Breast epithelium (tissue), 4 donors: ENCODE measurements at regions not wholly inside any gene's neighbourhood (a gene's known extent, or its start where the extent isn't known, plus 50 kb on each side); places are given as distances from the start of the nearest gene placed in this dataset.
A peak's percentile ranks its signal among the peaks of the same experiment; 100 is the strongest.

Experiments used
- DNase-seq, 2 donors: peaks; one replicate each; pipeline ENCODE4 v3.0.0-alpha.2; 2019; ENCODE audit warnings: low spot score in 2 of 2
- H3K27ac ChIP-seq, 2 donors: fragments of 200-600 bp; sonication (generic) in 1 of 2; one replicate each; pipeline ENCODE4 v1.5.1; 2016 to 2019; ENCODE audit warnings: mild to moderate bottlenecking in 1 of 2
- H3K27me3 ChIP-seq, 2 donors: fragments of 200-600 bp; sonication (generic) in 1 of 2; one replicate each; pipeline versions ENCODE4 v1.5.1 to v1.6.0; 2017 to 2019; ENCODE audit warnings: control low read depth in 1 of 2, mild to moderate bottlenecking in 1 of 2
- H3K36me3 ChIP-seq: fragments of 200-600 bp; one replicate; pipeline ENCODE4 v1.5.1; 2019
- H3K4me1 ChIP-seq, 2 donors: fragments of 200-600 bp; sonication (generic); one replicate each; pipeline ENCODE4 v1.5.1; 2016 to 2019; ENCODE audit warnings: control low read depth in 1 of 2
- H3K4me3 ChIP-seq, 3 donors: fragments of 200-600 bp; sonication (generic); 1 replicate in 2 of 3; 2 replicates in 1 of 3; pipeline ENCODE4 v1.5.1; 2016 to 2019; ENCODE audit warnings: mild to moderate bottlenecking in 3 of 3, moderate library complexity in 2 of 3
- H3K9me3 ChIP-seq, 2 donors: fragments of 200-600 bp; sonication (generic) in 1 of 2; one replicate each; pipeline ENCODE4 v1.5.1; 2016 to 2019; ENCODE audit warnings: control low read depth in 1 of 2
- POLR2A ChIP-seq: fragments of 450-650 bp; IDR thresholded peaks from one replicate; pipeline ENCODE4 v1.6.1; 2016; ENCODE audit warnings: antibody characterized with exemption, mild to moderate bottlenecking, moderate library complexity
- POLR2AphosphoS5 ChIP-seq, 3 donors: sonication (generic); formaldehyde crosslinking; IDR thresholded peaks; one replicate each; pipeline ENCODE4 v1.6.1; 2017; ENCODE audit warnings: antibody characterized with exemption in 3 of 3
- intact Hi-C: fragments of 100-400 bp; cut with DNase I; formaldehyde crosslinking; loops from one replicate; pipeline ENCODE4 v1.15.1; 2023; ENCODE audit warnings: low total_unique reads
- TF ChIP-seq, protein P1 (sequence below), 3 donors: fragments of 450-650 bp; IDR thresholded peaks; one replicate each; pipeline ENCODE4 v1.5.1; 2016 to 2017; ENCODE audit warnings: antibody characterized with exemption in 3 of 3, mild to moderate bottlenecking in 3 of 3, moderate library complexity in 3 of 3

DNA sequence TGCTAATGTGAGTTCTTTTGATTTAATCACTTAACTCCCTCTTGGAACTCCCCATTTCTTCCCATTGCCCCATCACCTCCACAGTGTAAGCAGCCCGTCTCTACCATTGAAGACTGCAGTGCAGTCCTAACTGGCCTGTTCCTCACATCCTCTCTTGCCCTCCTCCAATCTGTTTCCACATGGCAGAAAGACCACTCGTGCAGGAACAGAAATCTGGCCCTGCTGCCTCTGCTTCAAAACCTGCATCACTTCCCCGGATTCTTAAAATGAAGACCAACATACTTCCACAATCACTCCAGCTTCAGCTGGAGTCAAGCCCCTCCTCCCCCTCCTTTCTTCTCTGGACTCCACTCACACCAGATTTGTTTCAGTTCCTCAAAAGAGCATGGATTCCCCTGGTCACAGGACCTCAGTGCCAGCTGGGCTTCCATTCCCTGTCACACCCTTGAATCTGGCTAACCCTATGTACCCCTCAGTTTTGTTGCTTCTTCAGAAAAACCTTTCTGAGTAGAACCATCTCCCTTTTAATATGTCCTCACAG is 802.3 kb downstream of the MAFB start:
- Histone ChIP-seq H3K27ac (peak overlapping the region in 1 of 2 donors; percentile 61), H3K4me1 (no peaks in the 10 kb centered on the region), H3K9me3 (no peaks in the 10 kb centered on the region), H3K4me3 (no peak overlapping the region), H3K27me3 (no peaks in the 10 kb centered on the region), H3K36me3 (no peaks in the 10 kb centered on the region)
- DNase-seq, result no peak
- intact Hi-C loops, result no loop called here
- TF ChIP-seq, protein P1, sequence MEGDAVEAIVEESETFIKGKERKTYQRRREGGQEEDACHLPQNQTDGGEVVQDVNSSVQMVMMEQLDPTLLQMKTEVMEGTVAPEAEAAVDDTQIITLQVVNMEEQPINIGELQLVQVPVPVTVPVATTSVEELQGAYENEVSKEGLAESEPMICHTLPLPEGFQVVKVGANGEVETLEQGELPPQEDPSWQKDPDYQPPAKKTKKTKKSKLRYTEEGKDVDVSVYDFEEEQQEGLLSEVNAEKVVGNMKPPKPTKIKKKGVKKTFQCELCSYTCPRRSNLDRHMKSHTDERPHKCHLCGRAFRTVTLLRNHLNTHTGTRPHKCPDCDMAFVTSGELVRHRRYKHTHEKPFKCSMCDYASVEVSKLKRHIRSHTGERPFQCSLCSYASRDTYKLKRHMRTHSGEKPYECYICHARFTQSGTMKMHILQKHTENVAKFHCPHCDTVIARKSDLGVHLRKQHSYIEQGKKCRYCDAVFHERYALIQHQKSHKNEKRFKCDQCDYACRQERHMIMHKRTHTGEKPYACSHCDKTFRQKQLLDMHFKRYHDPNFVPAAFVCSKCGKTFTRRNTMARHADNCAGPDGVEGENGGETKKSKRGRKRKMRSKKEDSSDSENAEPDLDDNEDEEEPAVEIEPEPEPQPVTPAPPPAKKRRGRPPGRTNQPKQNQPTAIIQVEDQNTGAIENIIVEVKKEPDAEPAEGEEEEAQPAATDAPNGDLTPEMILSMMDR (IDR thresholded peaks at IDR 0.05), result no peak
- TF ChIP-seq POLR2A (no peak), POLR2AphosphoS5 (IDR thresholded peaks at IDR 0.05) (no peak)

DNA sequence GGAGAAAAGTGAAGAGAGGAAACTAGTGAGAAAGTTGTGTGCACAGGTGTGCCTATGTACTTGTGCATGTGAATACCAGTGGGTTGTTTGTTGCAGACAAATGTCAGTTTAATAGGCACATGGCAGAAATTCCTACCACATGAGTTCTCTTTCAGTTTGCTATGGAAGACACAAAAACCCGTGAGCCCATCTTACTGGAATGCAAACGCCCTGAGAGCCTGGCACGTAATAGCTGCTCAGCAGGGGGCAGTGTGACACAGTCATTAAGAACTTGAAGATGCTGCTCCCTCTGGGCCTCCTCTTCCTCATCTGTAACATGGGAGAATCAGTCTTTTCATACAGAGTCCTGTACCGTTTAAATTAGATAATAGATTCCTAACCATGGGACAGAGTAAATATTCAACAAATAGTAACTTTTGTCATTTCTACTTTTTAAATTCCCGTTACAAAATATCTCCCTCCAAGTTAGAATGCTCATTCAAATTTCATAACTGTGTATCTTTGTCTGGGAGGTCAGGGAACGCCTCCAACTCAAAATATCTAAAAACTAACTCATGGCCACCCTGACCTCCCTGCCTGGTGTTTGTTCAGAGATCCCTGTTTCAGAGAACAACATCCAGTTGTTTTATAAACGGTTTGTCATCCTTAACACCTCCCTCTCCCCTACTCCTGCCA is 802.9 kb downstream of the MAFB start:
- H3K4me1 ChIP-seq, result no peaks in the 10 kb centered on the region
- DNase-seq, result peak in 1 of 2 donors; percentile 55
- intact Hi-C loops, result no loop called here
- peak overlapping the region in 1 of 2 donors; percentile 61 for H3K27ac ChIP-seq
- no peak for TF ChIP-seq POLR2AphosphoS5 (IDR thresholded peaks at IDR 0.05)
- TF ChIP-seq POLR2A, result no peak
- TF ChIP-seq, protein P1 (IDR thresholded peaks at IDR 0.05), result peak; percentile 11 to 47 (median 44)
- H3K4me3 ChIP-seq, result no peak overlapping the region
- no peaks in the 10 kb centered on the region for H3K9me3 ChIP-seq
- no peaks in the 10 kb centered on the region for H3K36me3 ChIP-seq
- H3K27me3 ChIP-seq, result no peaks in the 10 kb centered on the region

DNA sequence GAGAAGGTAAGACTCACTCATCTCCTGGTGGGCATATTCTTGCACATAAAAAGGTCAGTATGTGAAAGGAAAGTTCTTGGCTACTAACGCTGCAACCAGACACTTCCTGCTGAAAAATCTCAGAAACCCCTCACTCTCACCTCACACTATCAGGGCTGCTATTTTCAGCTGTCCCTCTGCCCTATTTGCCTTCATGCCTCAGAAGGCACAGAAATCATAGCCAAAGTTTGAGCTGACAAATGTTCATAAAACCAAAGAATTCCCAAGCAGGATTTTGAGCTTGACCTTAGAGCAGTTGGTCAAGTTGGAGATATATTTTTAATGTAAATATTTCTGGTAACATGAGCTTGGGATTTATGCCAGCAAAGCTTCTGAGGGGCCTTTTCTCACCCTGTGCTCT is 806.2 kb downstream of the MAFB start:
- no peak overlapping the region for H3K4me3 ChIP-seq
- intact Hi-C loops, result no loop called here
- TF ChIP-seq POLR2AphosphoS5 (IDR thresholded peaks at IDR 0.05), result no peak
- no peaks in the 10 kb centered on the region for H3K9me3 ChIP-seq
- no peaks in the 10 kb centered on the region for H3K4me1 ChIP-seq
- no peak overlapping the region for H3K27ac ChIP-seq
- DNase-seq, result no peak
- no peaks in the 10 kb centered on the region for H3K27me3 ChIP-seq
- no peaks in the 10 kb centered on the region for H3K36me3 ChIP-seq

DNA sequence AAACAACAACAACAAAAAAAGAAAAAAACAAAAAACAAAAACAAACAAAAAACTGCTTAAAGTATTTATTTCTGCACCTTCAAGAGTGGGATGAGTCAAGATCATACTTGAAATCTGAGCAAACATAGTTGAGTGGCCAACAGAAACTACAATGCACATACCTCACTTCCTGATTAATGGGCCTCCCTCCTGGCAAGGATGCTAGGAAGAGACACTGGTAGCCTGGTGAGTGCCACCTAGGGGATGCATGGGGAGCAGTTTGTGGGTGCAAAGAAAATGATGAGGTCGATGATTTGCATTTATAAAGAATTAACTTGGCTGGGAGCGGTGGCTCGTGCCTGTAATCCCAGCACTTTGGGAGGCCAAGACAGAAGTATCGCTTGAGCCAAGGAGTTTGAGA is 808.1 kb downstream of the MAFB start:
- no peaks in the 10 kb centered on the region for H3K27me3 ChIP-seq
- H3K9me3 ChIP-seq, result no peaks in the 10 kb centered on the region
- H3K36me3 ChIP-seq, result no peaks in the 10 kb centered on the region
- H3K27ac ChIP-seq, result no peak overlapping the region
- TF ChIP-seq POLR2AphosphoS5 (IDR thresholded peaks at IDR 0.05) (no peak), POLR2A (no peak)
- TF ChIP-seq, protein P1 (IDR thresholded peaks at IDR 0.05), result no peak
- no peaks in the 10 kb centered on the region for H3K4me1 ChIP-seq
- H3K4me3 ChIP-seq, result no peak overlapping the region
- no peak for DNase-seq
- intact Hi-C loops, result no loop called here

DNA sequence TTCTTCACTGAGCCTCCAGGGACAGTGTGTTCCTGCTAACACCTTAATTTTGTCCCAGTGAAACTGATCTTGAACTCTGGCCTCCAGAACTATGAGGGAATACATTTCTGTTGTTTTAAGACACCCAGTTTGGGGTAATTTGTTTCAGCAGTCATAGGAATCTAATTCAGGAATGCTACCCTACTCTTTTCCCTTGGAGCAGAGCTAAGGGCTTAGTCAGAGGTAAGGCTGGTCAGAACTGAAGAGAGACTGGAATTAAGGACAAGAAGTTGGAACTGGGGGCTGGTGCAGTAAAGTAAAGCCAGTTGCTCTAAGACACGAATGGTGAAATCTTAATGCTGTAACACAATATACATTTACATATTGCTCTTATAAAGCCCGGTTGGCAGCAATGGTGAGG is 809.7 kb downstream of the MAFB start:
- Histone ChIP-seq H3K4me3 (no peak overlapping the region), H3K36me3 (no peaks in the 10 kb centered on the region), H3K27me3 (no peaks in the 10 kb centered on the region), H3K4me1 (no peaks in the 10 kb centered on the region), H3K27ac (no peak overlapping the region), H3K9me3 (no peaks in the 10 kb centered on the region)
- no peak for DNase-seq
- TF ChIP-seq POLR2AphosphoS5 (IDR thresholded peaks at IDR 0.05) (no peak), POLR2A (no peak)
- TF ChIP-seq, protein P1 (IDR thresholded peaks at IDR 0.05), result no peak
- intact Hi-C loops, result no loop called here
